HL-60 (cell line): ENCODE measurements at regions not wholly inside any gene's neighbourhood (a gene's known extent, or its start where the extent isn't known, plus 50 kb on each side); places are given as distances from the start of the nearest gene placed in this dataset.

ENCODE experiments used
- DNase-seq, 2 experiments: peaks; one replicate each; pipeline ENCODE4 v3.0.0-alpha.2; 2010 to 2020; ENCODE audit warnings: low read depth in 1 of 2, low spot score in 1 of 2
- H3K27ac ChIP-seq: fragments of 250-450 bp; sonication (Bioruptor Pico); replicated peaks from 2 replicates; pipeline ENCODE4 v1.5.1; 2020; ENCODE audit warnings: mild to moderate bottlenecking, moderate library complexity
- H3K27me3 ChIP-seq: fragments of 250-450 bp; sonication (Bioruptor Pico); 2 replicates; pipeline ENCODE4 v1.5.1; 2021; ENCODE audit warnings: mild to moderate bottlenecking, moderate library complexity; ENCODE audit not compliant: insufficient read depth, poor library complexity, severe bottlenecking
- H3K4me3 ChIP-seq: replicated peaks from 2 replicates; pipeline ENCODE4 v1.5.1; 2011; ENCODE audit warnings: mild to moderate bottlenecking, control low read depth, low read length; ENCODE audit not compliant: insufficient read depth
- CTCF ChIP-seq: IDR thresholded peaks from one replicate; pipeline ENCODE4 v1.5.1; 2011; ENCODE audit warnings: low read length, control low read depth, inconsistent platforms; ENCODE audit not compliant: insufficient read depth
- GABPA ChIP-seq: IDR thresholded peaks from 2 replicates; pipeline ENCODE4 v1.6.1; 2012; ENCODE audit warnings: low read depth
- POLR2AphosphoS5 ChIP-seq: IDR thresholded peaks from 2 replicates; pipeline ENCODE4 v1.6.1; 2012; ENCODE audit warnings: low read depth
- REST ChIP-seq: IDR thresholded peaks from 2 replicates; pipeline ENCODE4 v1.6.1; 2012; ENCODE audit warnings: low read depth; ENCODE audit not compliant: insufficient replicate concordance
- SPI1 ChIP-seq: IDR thresholded peaks from 2 replicates; pipeline ENCODE4 v1.6.1; 2012; ENCODE audit warnings: low read depth, mild to moderate bottlenecking, borderline replicate concordance

- H3K27ac ChIP-seq = no peak overlapping the region
- DNase-seq = no peak
- TF ChIP-seq SPI1 (no peak), REST (peak; percentile 86)
- no peaks in the 10 kb centered on the region for H3K27me3 ChIP-seq
- H3K4me3 ChIP-seq = no peak overlapping the region
Observed at GRCh38 chr5:125180231-125180829, 433.9 kb upstream of the ZNF608 start.

GRCh38 chr5:125181159-125181558 is 434.7 kb upstream of the ZNF608 start:
- TF ChIP-seq CTCF = no peak
- TF ChIP-seq GABPA = no peak
- TF ChIP-seq POLR2AphosphoS5 = no peak
- TF ChIP-seq SPI1 = no peak
- no peak for TF ChIP-seq REST
- no peak for DNase-seq
- Histone ChIP-seq H3K27ac (no peak overlapping the region), H3K4me3 (no peak overlapping the region), H3K27me3 (no peaks in the 10 kb centered on the region)

- Histone ChIP-seq H3K27ac (no peak overlapping the region), H3K27me3 (no peaks in the 10 kb centered on the region), H3K4me3 (no peak overlapping the region)
- TF ChIP-seq REST (no peak), GABPA (no peak)
- DNase-seq = no peak
Observed at GRCh38 chr5:125181955-125182354, 435.5 kb upstream of the ZNF608 start.

- Histone ChIP-seq H3K4me3 (no peak overlapping the region), H3K27me3 (no peaks in the 10 kb centered on the region), H3K27ac (no peak overlapping the region)
- TF ChIP-seq GABPA (no peak), CTCF (no peak), SPI1 (no peak), POLR2AphosphoS5 (no peak), REST (no peak)
- DNase-seq = no peak
Observed at GRCh38 chr5:125185740-125186139, 439.3 kb upstream of the ZNF608 start.
